Tongue (tissue), 1 donor: ENCODE measurements at regions not wholly inside any gene's neighbourhood (a gene's known extent, or its start where the extent isn't known, plus 50 kb on each side); places are given as distances from the start of the nearest gene placed in this dataset.
"Not testable (repeated sequence)": the region's sequence is repeated elsewhere in the genome, so short reads cannot be mapped to it uniquely, and the experiment has no call there.

Experiments
- DNase-seq: peaks from one replicate; pipeline ENCODE4 v3.0.0-alpha.2; 2015

DNA sequence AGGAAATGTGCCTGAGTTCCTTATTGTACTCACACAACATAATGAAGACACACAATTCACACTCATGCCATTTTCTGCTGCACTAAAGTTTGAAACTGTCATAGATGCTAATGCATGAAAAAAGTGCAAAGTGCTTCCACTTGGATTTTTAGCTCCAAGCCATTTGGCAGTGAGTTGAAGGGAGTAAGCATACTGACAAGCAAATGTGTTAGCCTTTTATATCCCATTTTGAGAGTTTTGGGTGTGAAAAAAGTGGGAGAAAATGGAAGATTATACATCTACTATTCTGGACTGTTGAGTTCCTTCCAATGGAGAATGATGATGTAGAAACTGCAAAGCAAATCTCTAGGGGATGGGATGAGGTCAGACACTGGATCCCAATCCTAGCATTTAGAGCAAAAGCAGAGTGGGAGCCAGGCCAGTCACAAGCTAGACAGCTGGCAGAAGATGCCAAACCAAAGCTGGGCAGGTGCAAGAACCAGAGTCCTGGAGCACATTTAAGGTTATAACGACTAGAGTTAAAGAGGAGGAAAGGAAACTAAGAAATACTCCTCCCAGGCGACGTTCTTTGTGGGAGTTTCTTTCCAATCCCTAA, 216.8 kb downstream of the FBXO8 start:
- DNase-seq, result no peak

DNA sequence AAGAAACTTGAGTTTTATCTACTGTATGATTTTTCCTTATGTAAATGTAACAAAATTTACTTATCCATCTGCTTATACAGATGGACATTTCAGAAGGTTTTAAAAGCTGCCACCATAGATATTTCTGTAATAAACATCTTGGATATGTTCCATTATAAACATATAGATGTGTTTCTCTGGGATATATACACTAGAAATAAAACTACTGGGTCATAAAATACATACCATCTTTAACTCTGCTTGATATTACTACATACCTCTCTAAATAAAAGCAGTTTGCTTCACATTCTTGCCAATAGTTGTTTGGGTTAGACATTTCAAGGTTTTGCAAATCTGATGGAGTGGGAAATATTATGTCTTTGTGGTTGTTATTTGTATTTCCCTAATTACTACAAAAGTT, 220.6 kb downstream of the FBXO8 start:
- DNase-seq, result no peak

DNA sequence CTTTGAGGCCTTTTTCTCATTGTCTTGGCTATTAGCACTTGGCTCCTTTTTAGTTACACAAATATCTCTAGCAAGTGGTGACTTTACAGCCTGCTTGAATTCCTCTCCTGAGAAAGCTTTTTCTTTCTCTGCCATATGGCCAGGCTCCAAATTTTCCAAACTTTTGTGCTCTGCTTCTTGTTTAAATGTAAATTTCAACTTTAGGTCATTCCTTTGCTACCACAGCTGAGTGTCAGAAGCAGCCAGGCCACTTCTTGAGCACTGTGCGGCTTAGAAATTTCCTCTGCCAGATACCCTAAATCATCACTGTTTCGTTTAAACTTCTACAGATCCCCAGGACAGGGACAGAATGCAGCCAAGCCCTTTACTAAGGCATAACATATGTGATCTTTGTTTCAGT, 222.4 kb downstream of the FBXO8 start:
- no peak for DNase-seq

DNA sequence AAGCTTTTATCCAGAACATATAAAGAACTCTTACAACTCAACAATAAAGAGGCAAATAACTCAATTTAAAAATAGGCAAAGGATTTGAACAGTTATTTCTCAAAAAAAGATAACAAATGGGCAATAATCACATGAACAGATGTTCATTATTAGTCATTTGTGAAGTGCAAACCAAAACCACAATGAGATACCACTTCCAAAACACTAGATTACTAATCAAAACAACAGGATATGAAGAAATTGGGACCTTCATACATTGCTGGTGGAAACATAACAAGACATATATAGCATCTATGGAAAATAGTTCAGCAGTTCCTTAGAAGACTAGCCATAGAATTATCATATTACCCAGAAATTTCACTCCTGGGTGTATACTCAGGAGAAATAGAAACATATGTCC, 224.6 kb downstream of the FBXO8 start:
- DNase-seq, result no peak

DNA sequence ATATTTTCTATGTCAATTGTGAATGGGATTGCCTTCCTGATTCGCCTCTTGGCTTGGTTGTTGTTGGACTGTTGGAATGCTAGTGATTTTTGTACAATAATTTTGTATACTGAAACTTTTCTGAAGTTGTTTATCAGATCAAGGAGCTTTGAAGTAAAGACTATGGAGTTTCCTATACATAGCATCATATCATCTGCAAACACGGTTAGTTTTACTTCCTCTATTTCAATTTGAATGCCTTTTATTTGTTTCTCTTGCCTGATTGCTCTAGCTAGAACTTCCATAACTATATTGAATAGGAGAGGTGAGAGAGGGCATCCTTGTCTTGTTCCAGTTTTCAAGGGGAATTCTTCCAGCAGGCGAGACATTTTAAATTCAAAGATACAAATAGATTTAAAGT, 226.5 kb downstream of the FBXO8 start:
- DNase-seq, result no peak

DNA sequence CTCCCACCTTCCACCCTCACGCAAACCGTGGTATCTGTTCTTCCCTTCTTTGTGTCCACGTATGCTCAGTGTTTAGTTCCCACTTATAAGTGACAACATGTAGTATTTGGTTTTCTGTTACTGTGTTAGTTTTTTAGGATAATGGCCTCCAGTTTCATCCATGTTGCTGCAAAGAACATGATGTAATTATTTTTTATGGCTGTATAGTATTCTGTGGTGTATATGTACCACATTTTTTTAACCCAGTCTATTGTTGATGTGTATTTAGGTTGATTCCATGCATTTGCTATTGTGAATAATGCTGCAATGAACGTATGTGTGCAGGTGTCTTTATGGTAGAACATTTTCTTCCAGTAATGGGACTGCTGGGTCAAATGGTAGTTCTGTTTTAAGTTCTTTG, 228.1 kb downstream of the FBXO8 start:
- DNase-seq, result no peak

DNA sequence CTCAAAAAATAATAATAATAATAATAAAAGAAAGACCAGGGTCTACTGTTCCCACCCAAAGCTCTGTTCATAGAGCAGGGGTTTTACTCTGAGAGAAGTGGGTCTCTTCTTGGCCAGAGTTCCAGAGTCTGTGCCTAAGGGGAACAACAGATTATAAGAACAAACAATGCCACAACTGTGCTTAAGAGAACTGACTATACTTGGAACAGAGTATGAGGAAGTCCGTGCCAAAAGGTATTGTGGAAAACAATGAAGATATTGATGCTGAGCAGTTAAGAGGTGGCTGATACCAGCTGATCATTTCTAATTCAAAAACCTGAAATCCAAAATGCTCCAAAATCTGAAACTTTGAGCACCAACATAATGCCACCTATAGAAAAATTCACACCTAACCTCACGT, 229.6 kb downstream of the FBXO8 start:
- DNase-seq, result no peak

DNA sequence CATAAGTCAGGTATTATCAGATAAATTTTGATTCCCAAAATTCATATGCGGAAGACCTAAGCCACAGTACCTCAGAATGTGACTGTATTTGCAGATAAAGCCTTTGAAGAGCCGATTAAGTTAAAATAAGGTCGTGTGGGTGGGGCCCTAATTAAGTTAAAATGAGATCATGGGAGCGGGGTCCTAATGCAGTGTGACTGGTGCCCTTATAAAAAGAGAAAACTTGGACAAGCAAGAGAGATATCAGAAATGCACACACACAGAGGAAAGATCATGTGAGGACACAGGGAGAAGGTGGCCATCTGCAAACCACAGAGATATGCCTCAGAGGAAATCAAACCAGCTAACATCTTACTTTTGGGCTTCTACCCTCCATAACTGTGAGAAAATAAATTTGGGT, 236.1 kb downstream of the FBXO8 start:
- DNase-seq, result no peak

DNA sequence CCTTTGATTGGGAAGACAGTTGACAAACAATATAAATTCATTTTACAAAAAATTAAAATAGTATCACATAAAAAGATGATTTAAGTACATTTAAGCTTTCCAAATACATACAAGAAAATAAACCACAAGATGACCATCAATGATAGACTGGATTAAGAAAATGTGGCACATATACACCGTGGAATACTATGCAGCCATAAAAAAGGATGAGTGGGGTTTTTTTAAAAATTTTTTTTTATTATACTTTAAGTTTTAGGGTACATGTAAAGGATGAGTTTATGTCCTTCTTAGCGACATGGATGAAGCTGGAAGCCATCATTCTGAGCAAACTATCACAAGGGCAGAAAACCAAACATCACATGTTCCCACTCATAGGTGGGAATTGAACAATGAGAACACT, 237.6 kb downstream of the FBXO8 start:
- not testable (repeated sequence) for DNase-seq

DNA sequence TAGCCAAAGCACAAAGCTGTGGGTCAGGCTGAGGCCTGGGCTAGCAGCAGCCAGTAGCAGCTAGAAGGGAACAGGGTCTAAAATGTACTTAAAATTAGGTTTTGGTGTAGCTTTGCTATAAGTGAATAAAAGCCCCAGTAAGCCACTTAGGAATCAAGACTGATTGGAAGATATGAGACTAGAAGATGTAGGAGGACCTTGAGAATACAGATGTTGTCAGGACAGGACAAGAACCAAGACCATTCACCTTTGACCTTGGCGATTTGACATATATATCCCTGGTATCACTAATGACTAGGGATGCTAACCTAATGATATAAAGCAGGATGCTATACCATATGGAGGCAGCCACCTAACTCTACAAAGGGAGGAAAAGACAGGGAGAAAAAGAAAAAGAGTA, 238.1 kb downstream of the FBXO8 start:
- no peak for DNase-seq

DNA sequence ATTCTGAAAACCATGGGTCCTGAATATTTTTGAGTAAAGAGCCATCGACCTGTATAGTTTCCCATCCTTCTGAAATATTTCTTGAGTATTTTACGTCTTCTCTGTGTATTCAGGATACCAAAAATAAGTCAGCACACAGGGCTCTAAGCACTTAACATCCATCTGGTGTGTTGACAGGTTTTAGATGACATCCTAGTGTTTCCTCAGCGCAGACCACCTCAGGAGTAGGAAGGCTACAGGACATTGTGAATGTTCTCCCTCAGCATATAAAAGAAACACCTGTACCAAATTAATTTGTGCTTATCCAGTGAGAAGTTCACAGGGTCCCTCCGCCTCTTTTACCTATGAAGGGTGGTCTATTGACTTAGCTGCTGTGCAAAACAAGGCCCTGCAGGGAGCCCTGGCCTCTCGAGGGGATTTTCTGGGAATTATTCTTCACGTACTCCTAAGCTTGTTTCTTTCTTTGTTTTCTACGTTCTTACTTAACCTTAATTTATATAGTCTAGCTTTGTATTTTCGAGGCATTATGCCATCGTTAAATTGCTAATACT, 241.8 kb downstream of the FBXO8 start:
- DNase-seq, result no peak

DNA sequence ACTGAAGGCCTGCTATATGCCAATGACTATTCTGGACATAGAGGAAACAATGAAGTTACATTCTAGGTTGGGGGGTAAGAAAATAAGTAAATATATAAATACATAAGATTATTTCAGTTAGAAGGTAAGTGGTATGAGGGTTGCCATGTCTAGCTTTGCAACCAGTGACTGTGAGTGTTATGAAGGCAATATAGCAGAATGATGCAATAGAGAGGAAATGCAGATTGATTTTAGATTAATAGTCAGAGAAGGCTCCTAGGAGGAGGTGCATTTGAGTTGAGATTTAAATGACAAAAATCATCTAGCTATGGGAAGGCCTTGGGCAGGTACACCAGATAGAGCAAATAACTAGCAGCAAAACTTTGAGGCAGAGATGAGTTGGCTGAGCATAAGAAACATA, 243.2 kb downstream of the FBXO8 start:
- no peak for DNase-seq

DNA sequence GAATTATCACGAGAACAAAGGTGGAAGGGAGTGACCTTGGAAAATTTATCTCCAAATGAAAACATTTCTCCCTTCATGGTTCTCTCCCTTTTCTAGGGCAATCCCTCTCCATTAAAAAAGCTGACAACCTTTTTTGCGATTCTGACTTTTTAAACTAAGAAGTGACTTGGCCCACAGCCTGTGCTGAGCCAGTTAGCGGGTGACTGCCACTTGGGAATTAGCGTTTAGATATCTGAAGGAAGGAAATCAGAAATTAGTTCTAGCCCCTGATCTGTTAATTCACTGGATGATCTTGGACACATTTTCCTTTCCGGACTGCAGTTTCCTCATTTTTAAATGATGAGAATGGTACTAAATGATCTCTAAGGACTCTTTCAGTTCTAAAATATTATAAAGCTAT, 245.0 kb downstream of the FBXO8 start:
- DNase-seq, result no peak

DNA sequence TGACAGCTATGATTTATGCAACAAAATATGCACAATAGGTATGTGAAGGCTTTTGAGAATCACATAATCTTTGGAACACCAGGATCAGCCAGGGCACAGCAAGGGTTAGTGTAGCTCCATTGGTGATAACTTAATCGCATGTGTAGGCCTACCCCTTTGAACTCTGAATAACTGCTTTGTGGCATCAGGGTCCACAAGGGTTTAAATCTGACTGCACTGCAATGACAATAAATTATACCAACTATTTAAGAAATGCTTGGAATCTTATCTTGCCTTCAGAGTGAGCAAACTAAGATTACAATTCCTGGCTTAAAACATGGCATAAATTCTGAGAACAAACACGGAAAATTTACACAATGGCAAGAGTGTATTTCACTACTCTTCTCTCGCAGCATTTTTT, 245.8 kb downstream of the FBXO8 start:
- DNase-seq, result no peak

DNA sequence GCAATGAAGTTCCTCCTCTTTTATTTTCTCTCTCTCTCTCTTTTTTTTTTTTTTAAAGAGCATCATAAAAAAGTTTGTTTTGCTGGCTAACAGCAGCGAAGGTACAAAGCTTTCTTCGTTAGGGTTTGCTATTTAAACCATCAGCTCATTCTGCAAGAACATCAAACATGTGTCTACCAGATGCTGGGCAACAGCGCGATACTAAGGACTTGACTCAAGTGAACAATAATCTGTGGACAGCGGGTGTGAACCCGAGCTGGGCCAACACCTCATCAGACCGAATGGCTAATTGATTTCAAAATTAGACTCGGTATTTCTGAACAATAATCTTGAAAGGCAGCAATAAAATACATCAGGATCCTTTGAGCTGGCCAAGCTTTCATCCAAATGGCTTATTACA, 246.4 kb downstream of the FBXO8 start:
- DNase-seq, result peak; percentile 5

DNA sequence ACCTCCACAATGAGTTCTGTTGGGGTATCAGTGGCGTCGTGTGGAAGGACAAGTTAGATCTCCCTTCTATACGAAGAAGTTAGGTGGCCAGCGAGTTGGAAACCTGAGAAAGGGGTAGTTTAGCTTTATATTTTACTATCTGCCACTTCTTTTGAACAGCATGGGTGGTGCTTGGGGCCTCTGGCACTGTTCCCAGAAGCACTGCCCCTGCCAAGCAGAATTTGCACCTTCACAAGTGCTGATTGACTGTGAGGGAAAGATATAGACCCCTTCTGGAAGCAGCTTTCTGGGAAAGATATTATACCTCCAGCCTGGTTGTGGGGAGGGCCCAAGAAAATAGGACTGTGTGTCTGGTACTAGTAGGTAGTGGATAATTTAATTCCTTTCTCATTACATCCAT, 246.9 kb downstream of the FBXO8 start:
- no peak for DNase-seq

DNA sequence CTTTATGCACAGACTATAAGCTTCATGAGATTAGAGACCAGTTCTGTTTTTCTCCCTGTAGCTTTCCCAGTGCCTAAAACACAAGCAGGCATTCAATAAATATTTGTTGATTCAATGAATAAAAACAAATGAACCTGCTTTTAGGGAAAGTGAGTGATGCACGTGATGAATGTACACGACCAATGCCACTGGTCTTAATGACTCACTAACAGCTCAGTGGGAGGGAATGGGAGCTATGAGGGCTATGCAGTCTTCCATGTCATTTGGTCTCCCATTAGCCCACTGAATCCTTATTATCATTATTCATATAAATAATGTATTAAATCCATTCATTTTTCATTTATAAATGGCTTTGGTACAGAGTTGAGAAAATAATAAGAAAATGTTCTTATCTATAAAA, 247.4 kb downstream of the FBXO8 start:
- DNase-seq, result no peak

DNA sequence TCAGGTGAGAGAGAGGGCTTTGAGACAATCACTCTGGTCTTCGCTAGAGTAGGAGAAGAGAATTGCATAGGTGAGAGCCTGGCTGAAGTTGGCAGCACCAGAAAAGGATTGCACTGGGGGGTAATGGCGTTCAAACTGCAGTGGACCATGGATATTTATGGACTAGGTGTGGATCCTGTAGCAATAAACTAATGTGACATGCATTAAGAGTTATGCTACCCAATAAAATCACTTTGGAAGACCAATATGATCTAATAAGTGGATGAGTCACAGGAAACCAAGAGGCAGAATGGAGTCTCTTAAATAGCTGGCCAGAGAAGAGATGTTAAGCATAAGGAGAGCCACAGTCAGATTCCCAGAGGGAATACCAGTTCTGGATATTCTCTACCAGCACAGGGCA, 259.8 kb downstream of the FBXO8 start:
- DNase-seq, result no peak

DNA sequence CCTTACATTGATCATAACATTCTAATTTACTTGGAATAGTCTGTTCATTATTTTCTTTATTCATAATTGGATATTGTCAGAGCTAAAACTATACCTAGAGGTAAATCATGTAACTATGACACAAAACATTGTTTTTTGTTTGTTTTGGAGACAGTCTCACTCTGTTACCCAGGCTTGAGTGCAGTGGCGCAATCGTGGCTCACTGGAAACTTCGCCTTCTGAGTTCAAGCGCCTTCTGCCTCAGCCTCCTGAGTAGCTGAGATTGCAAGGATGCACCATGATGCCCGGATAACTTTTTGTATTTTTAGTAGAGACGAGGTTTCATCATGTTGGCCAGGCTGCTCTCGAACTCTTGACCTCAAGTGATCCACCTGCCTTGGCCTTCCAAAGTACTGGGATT, 265.2 kb downstream of the FBXO8 start:
- DNase-seq, result no peak

DNA sequence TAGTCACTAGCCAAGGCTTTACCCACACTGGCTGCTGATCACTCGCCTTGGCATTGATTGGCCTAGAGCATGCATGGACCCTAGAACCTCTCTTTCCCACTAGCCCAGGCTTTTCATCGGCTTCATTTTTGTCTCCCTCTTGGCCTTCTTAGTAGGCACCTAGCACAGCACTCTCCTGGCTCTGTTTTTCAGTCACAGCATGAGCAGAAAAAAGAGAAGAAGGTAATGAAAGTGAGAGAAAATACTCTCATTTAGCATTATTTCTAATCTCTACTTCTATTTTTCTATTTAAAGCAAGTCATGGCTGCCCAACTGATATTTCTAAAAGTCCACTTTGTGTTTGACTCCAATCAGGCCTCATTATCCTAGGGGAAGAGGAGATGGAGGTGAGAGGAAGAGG, 267.2 kb downstream of the FBXO8 start:
- DNase-seq, result no peak

DNA sequence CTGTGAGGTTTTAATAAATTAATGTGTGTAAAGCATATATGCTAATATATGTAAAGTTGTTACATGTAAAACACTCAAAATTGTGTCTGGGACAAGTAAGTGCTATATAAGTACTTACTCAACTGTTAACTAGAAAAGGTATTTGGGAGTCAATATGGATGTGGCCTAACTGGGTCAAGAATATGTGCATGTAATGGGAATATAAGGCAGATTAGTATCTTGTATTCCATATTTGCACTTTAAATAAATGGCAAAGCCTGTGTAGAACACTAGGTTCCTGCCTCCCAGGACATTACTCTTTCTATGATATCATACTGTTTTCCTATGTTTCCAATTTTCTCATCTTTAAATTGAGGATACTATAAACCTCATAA, 270.6 kb downstream of the FBXO8 start:
- no peak for DNase-seq

DNA sequence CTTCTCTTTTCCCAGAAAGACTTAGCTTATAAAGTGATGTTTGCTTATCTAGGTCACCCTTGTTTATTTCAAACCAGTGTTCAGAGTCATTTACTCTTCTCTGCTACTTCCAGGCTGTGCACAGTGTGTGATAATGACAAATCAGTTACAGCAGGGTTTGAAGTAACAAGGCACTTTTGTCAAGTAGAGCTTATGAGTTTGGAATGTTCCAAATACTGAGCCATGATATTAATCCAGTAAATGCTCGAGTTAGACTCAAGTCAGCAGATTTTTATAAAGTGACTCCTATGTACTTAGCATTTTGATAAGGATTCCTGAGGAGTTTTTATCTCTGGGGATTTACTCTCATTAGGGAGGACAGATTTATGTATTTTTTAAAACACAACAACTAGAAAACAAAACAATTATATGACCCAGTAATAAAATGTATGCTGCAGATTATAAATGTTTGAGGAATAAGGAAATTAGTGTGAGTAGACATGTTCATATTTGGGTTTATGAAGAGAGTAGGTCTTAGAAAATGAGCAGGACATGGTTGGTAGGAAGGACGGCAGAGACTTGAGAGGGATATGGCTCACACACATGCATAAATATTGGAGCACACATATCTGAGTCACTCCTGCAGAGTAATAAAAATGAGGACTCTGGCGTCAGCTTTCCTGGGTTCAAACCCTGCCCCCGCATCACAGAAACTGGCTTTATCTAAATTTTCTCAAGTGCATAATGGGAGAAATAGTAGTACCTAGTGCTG, 271.2 kb downstream of the FBXO8 start:
- no peak for DNase-seq

DNA sequence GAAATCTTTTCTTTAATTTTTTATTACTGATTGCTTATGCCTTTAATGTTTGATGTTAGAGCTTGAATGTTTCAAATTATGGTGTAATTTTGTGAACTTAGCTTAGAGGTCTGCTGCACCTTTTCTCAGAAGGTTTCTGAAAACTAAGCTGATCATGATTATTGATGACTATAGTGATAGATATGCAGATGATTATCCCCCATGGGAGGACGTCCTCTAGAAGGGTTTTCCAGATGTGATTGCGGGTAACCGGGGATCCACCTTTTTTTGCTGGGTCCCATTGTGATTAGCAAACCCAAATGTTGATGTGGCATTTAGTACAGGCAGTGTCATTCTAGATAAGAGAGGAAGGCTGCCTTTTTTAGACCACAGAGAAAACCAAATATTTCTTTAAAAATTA, 272.9 kb downstream of the FBXO8 start:
- no peak for DNase-seq

DNA sequence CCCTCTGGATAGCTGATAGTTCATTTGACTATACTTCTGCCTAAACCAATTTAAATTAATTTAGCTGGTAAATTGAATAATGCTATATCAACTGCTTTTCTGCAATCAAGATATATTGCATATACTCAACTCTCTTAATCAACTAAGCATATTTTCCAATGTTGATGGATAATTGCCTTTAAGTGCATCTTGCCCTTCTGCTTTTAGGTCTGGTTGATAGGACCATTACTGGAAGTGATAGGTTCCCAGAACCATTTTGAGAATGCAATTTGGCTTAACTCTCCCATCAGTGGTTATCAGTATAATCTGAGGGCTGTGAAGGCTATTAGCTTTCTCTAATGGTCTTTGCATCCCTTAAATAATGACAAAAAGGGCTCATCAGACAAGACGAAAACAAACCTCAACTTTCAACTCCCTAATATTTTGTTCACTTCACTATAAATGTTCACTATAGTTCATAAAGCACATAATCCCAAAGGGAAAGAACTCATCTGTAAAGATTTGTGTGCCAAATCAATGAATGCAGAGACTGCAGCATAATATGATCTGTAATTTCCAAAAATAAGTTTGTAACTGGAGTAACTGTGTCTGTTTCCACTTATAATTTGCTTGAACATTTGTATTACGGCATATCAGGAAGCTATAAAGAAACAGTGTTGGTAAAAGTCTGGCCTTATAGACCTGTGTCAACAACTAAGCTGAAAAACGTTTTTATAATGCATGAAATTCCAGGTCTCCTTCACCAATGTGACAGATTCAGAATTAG, 273.6 kb downstream of the FBXO8 start:
- peak; percentile 8 for DNase-seq
